K562 (cell line): ENCODE measurements at regions not wholly inside any gene's neighbourhood (a gene's known extent, or its start where the extent isn't known, plus 50 kb on each side); places are given as distances from the start of the nearest gene placed in this dataset.

ENCODE experiments used
- ATAC-seq: fragments of 200-7000 bp; cut with Tn5 transposase; 3 replicates; pipeline ENCODE4 v1.9.1; 2020; ENCODE audit warnings: moderate library complexity
- BruUV-seq: library from RNA; stranded (reverse); fragments of 400-500 nt; replicated peaks from 2 replicates; lab custom pipeline; 2021; lab: Mats Ljungman, UMichigan
- CTCF ChIA-PET: fragments of 300-600 bp; formaldehyde crosslinking; extraction: SDS; loops from one replicate; lab custom pipeline; 2021; ENCODE audit warnings: low intra/inter-chr PET ratio; lab: Yijun Ruan, JAX
- POLR2A ChIA-PET: fragments of 300-600, 350-650 bp; sonication (Branson Sonifier 250); formaldehyde crosslinking; extraction: SDS; loops from one replicate; lab custom pipeline; 2021; ENCODE audit warnings: antibody characterized with exemption, inconsistent platforms; lab: Yijun Ruan, JAX
- DNase-seq, 4 experiments: peaks; one replicate each; pipeline versions ENCODE4 v3.0.0 to v3.0.0-alpha.2; 2011 to 2018; ENCODE audit warnings: low spot score in 3 of 4, mixed read lengths in 3 of 4; ENCODE audit errors: extremely low read depth in 1 of 4
- FAIRE-seq: peaks from 2 replicates; lab custom pipeline; 2011; peaks lifted over from hg19 to GRCh38; lab: Jason Lieb, UNC
- H2AFZ ChIP-seq: 2 replicates; pipeline ENCODE4 v1.6.0; 2011; ENCODE audit warnings: low read depth, low read length, control low read depth, inconsistent platforms
- H3K27ac ChIP-seq: fragments of 200-600 bp; 3 replicates; pipeline ENCODE4 v1.8.0; 2011; ENCODE audit warnings: low read depth, mild to moderate bottlenecking, control low read depth, inconsistent platforms, low read length, moderate library complexity, mixed read lengths; ENCODE audit errors: extremely low read depth
- H3K27me3 ChIP-seq, 2 experiments: fragments of 300-600 bp in 1 of 2; 2 replicates in 1 of 2; 3 replicates in 1 of 2; pipeline versions ENCODE4 v1.6.0 to v1.8.0; 2011; ENCODE audit warnings: inconsistent platforms in 2 of 2, low read length in 2 of 2, mild to moderate bottlenecking in 1 of 2, mixed read lengths in 1 of 2, moderate library complexity in 1 of 2; ENCODE audit not compliant: control insufficient read depth in 2 of 2, insufficient read depth in 2 of 2
- H3K36me3 ChIP-seq: fragments of 300-600 bp; 3 replicates; pipeline ENCODE4 v1.8.0; 2011; ENCODE audit warnings: mild to moderate bottlenecking, low read length, inconsistent platforms; ENCODE audit not compliant: control insufficient read depth, insufficient read depth
- H3K4me1 ChIP-seq, 2 experiments: fragments of 200-600 bp in 1 of 2; replicated peaks in 1 of 2; 2 replicates in 1 of 2; 3 replicates in 1 of 2; pipeline versions ENCODE4 v1.5.1 to v1.8.0; 2011; ENCODE audit warnings: inconsistent platforms in 2 of 2, low read length in 2 of 2, mild to moderate bottlenecking in 1 of 2, mixed read lengths in 1 of 2, moderate library complexity in 1 of 2; ENCODE audit not compliant: control insufficient read depth in 2 of 2, insufficient read depth in 2 of 2
- H3K4me2 ChIP-seq: 2 replicates; pipeline ENCODE4 v1.6.1; 2011; ENCODE audit warnings: low read length, control low read depth, inconsistent platforms, mixed read lengths; ENCODE audit not compliant: insufficient read depth
- H3K4me3 ChIP-seq: fragments of 200-600 bp; sonication (generic), shearing (Covaris generic); 2 replicates; pipeline ENCODE4 v1.5.1; 2016; ENCODE audit warnings: control low read depth, inconsistent platforms
- H3K79me2 ChIP-seq: fragments of 200-600 bp; 3 replicates; pipeline ENCODE4 v1.8.0; 2011; ENCODE audit warnings: low read length, inconsistent platforms; ENCODE audit not compliant: control insufficient read depth, insufficient read depth
- H3K9ac ChIP-seq, 2 experiments: 2 replicates each; pipeline versions ENCODE4 v1.6.0 to v1.6.1; 2011; ENCODE audit warnings: low read depth in 2 of 2, low read length in 2 of 2, control low read depth in 1 of 2, inconsistent platforms in 1 of 2, mild to moderate bottlenecking in 1 of 2, mixed read lengths in 1 of 2; ENCODE audit not compliant: insufficient read depth in 1 of 2
- H3K9me1 ChIP-seq: one replicate; pipeline ENCODE4 v1.6.0; 2011; ENCODE audit warnings: inconsistent platforms, mild to moderate bottlenecking, low read length, moderate library complexity; ENCODE audit not compliant: control insufficient read depth, insufficient read depth
- H3K9me3 ChIP-seq: replicated peaks from 2 replicates; pipeline ENCODE4 v1.5.1; 2011; ENCODE audit warnings: low read depth, low read length, inconsistent platforms; ENCODE audit not compliant: control insufficient read depth, insufficient read depth
- H4K20me1 ChIP-seq: replicated peaks from 2 replicates; pipeline ENCODE4 v1.6.1; 2011; ENCODE audit warnings: low read length, inconsistent platforms, mixed read lengths; ENCODE audit not compliant: control insufficient read depth, insufficient read depth
- EGR1 ChIP-seq: fragments of 450-650 bp; conservative IDR thresholded peaks from 2 replicates; pipeline ENCODE4 v1.6.1; 2017; ENCODE audit warnings: mild to moderate bottlenecking
- ETV1 ChIP-seq: fragments of 450-650 bp; conservative IDR thresholded peaks from 2 replicates; pipeline ENCODE4 v1.6.1; 2016; ENCODE audit warnings: missing genetic modification characterization, control low read depth, low read depth, missing compliant biosample characterization
- FOXK1 ChIP-seq: sonication (generic); formaldehyde crosslinking; IDR thresholded peaks from 2 replicates; pipeline ENCODE4 v1.8.0; 2022; ENCODE audit warnings: missing genetic modification reagents, mild to moderate bottlenecking, borderline replicate concordance
- NFRKB ChIP-seq: fragments of 450-650 bp; IDR thresholded peaks from 2 replicates; pipeline ENCODE4 v1.6.1; 2016; ENCODE audit warnings: low read depth
- PBX2 ChIP-seq, 2 experiments: IDR thresholded peaks in 1 of 2; conservative IDR thresholded peaks in 1 of 2; 2 replicates each; pipeline ENCODE4 v1.6.1; 2016; ENCODE audit warnings: low read depth in 2 of 2, mild to moderate bottlenecking in 1 of 2, missing compliant biosample characterization in 1 of 2, missing genetic modification characterization in 1 of 2, moderate library complexity in 1 of 2
- RBFOX2 ChIP-seq: fragments of 200-400 bp; formaldehyde crosslinking; IDR thresholded peaks from 2 replicates; pipeline ENCODE4 v1.6.1; 2017; ENCODE audit warnings: low read depth, mild to moderate bottlenecking, low read length, moderate library complexity
- RBM14 ChIP-seq: fragments of 200-400 bp; formaldehyde crosslinking; IDR thresholded peaks from 2 replicates; pipeline ENCODE4 v1.6.1; 2018; ENCODE audit warnings: low read depth, mild to moderate bottlenecking, low read length, moderate library complexity, borderline replicate concordance; ENCODE audit not compliant: insufficient read depth
- SIN3A ChIP-seq, 2 experiments: fragments of 150-350 bp in 1 of 2; IDR thresholded peaks; 2 replicates each; pipeline ENCODE4 v1.6.1; 2011 to 2016; ENCODE audit warnings: borderline replicate concordance in 2 of 2, low read depth in 2 of 2, low read length in 2 of 2, mild to moderate bottlenecking in 2 of 2, moderate library complexity in 2 of 2; ENCODE audit not compliant: control insufficient read depth in 1 of 2
- ZBTB7A ChIP-seq: IDR thresholded peaks from 2 replicates; pipeline ENCODE4 v1.6.1; 2011; ENCODE audit warnings: low read depth, mild to moderate bottlenecking, low read length, moderate library complexity, borderline replicate concordance; ENCODE audit not compliant: control insufficient read depth
- ZNF165 ChIP-seq: fragments of 250-450 bp; sonication (Bioruptor Pico); IDR thresholded peaks from 2 replicates; pipeline ENCODE4 v1.4.0; 2020; ENCODE audit warnings: borderline replicate concordance
- WGBS: fragments of 100-300 bp; shearing (Covaris generic); methylation state at CpG from one replicate; pipeline ENCODE4 v1.1.6; 2016; ENCODE audit warnings: low coverage, mixed read lengths; ENCODE audit not compliant: insufficient coverage; ENCODE audit errors: missing lambda C conversion rate; 5-methylcytosine and 5-hydroxymethylcytosine counted together
- in situ Hi-C: fragments of 300-500 bp; cut with MboI; formaldehyde crosslinking; loops from 4 replicates; pipeline ENCODE4 v1.15.0; 2018; ENCODE audit warnings: inconsistent platforms, mixed read lengths
- intact Hi-C: fragments of 100-400 bp; cut with micrococcal nuclease; formaldehyde crosslinking; loops from 2 replicates; pipeline ENCODE4 v1.14.2; 2022
- TF ChIP-seq, protein P1 (sequence below): sonication (generic); formaldehyde crosslinking; IDR thresholded peaks from 2 replicates; pipeline ENCODE4 v1.5.0; 2020; ENCODE audit warnings: missing genetic modification reagents
- TF ChIP-seq, protein P2 (sequence below): IDR thresholded peaks from 2 replicates; pipeline ENCODE4 v1.6.1; 2014; ENCODE audit warnings: antibody characterized with exemption
- TF ChIP-seq, protein P3 (sequence below): fragments of 450-650 bp; conservative IDR thresholded peaks from 2 replicates; pipeline ENCODE4 v1.6.1; 2016; ENCODE audit warnings: missing genetic modification characterization, low read depth, mild to moderate bottlenecking, control low read depth, missing compliant biosample characterization

DNA sequence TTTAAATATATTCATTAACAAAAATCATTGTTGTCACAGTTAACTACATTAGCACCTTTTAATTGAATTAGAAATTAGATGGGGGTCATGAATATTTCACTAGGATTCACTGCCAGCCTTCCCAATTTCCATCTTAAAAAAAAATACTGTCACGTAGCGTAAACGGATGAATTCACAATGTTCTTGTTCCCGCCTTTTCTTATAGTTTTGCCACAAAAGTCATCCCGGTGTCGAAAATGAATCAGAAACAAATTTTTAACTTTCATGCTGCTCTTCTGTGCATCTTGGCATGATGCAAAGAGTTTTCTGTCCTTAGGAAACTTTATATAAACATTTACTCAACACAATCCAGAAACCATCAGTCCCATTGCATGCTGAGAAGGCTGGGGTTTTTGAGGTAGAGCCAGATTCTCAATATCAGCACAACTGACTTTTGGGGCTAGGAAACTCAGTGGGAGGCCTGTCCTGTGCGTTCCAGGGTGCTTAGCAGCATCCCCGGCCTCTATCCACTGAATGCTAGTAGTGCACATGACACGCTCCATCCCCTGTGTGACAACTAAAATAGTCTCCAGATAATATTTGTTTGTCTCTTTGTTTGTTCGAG, 252.9 kb upstream of the XYLT1 start (continued):
- no peak for TF ChIP-seq PBX2 (CRISPR knock-in tag; IDR thresholded peaks at IDR 0.05; ENCODE audit: low read depth)
- no peak for TF ChIP-seq PBX2 (tag; conservative IDR thresholded peaks at IDR 0.05; ENCODE audit: low read depth)

DNA sequence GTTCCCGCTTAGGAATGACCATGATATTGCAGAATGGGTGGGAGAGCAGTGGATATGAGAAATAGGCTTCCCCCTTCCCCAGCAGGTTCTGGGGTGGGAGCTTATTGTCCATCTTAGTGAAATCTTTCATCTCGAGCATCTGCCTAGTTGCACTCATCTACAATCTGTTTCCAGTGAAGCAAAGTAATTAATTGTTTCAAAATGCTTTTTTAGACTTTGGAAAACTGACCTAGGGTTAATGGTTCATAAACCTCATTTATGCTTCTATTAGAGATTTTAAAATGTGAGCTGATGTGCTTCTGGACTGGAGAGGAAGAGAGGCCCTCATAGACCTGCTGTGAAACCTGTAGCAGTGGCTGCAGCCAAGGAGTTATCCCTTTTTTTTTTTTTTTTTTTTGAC, 247.7 kb upstream of the XYLT1 start:
- Histone ChIP-seq H3K9me1 (no peaks in the 10 kb centered on the region), H3K9ac (no peak overlapping the region), H3K27ac (no peak overlapping the region), H3K4me3 (no peak overlapping the region), H3K4me2 (no peak overlapping the region), H3K9me3 (no peaks in the 10 kb centered on the region), H2AFZ (no peak overlapping the region), H4K20me1 (no peaks in the 10 kb centered on the region), H3K79me2 (no peaks in the 10 kb centered on the region), H3K27me3 (peaks cover 0 to 6% of the 10 kb centered on the region in 2 experiments; a peak in 1 of 5 replicates), H3K4me1 (no peaks in the 10 kb centered on the region), H3K36me3 (no peaks in the 10 kb centered on the region)
- ChIA-PET POLR2A (no interaction called here), CTCF (no interaction called here)
- in situ Hi-C loops = no loop called here
- intact Hi-C loops = no loop called here
- FAIRE-seq (no peak), ATAC-seq (no peak), DNase-seq (no peak)
- BruUV-seq = no TSS peak
- WGBS = 0% methylated on average over 2 of the region's 2 CpGs
- TF ChIP-seq RBM14 = no peak
- TF ChIP-seq ZNF165 (CRISPR knock-in tag) = no peak
- TF ChIP-seq, protein P1, sequence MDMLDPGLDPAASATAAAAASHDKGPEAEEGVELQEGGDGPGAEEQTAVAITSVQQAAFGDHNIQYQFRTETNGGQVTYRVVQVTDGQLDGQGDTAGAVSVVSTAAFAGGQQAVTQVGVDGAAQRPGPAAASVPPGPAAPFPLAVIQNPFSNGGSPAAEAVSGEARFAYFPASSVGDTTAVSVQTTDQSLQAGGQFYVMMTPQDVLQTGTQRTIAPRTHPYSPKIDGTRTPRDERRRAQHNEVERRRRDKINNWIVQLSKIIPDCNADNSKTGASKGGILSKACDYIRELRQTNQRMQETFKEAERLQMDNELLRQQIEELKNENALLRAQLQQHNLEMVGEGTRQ = no peak
- TF ChIP-seq ETV1 (tag) = no peak
- TF ChIP-seq NFRKB = no peak
- no peak for TF ChIP-seq RBFOX2
- TF ChIP-seq, protein P2, sequence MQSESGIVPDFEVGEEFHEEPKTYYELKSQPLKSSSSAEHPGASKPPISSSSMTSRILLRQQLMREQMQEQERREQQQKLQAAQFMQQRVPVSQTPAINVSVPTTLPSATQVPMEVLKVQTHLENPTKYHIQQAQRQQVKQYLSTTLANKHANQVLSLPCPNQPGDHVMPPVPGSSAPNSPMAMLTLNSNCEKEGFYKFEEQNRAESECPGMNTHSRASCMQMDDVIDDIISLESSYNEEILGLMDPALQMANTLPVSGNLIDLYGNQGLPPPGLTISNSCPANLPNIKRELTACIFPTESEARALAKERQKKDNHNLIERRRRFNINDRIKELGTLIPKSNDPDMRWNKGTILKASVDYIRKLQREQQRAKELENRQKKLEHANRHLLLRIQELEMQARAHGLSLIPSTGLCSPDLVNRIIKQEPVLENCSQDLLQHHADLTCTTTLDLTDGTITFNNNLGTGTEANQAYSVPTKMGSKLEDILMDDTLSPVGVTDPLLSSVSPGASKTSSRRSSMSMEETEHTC = no peak
- no peak for TF ChIP-seq EGR1
- TF ChIP-seq, protein P3, sequence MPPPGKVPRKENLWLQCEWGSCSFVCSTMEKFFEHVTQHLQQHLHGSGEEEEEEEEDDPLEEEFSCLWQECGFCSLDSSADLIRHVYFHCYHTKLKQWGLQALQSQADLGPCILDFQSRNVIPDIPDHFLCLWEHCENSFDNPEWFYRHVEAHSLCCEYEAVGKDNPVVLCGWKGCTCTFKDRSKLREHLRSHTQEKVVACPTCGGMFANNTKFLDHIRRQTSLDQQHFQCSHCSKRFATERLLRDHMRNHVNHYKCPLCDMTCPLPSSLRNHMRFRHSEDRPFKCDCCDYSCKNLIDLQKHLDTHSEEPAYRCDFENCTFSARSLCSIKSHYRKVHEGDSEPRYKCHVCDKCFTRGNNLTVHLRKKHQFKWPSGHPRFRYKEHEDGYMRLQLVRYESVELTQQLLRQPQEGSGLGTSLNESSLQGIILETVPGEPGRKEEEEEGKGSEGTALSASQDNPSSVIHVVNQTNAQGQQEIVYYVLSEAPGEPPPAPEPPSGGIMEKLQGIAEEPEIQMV (tag) = no peak
- TF ChIP-seq FOXK1 (CRISPR knock-in tag) = no peak
- no peak for TF ChIP-seq SIN3A (IDR thresholded peaks at IDR 0.05; ENCODE audit: borderline replicate concordance in 2 of 2, control insufficient read depth in 1 of 2, low read depth in 2 of 2, low read length in 2 of 2)
- TF ChIP-seq ZBTB7A = no peak
